Upper lobe of left lung (tissue), 6 donors: ENCODE measurements at regions not wholly inside any gene's neighbourhood (a gene's known extent, or its start where the extent isn't known, plus 50 kb on each side); places are given as distances from the start of the nearest gene placed in this dataset.

Experiments used
- ATAC-seq, 2 donors: fragments of 200-7000 bp; cut with Tn5 transposase; one replicate each; pipeline ENCODE4 v1.9.1; 2022; ENCODE audit warnings: mild to moderate bottlenecking in 2 of 2, moderate library complexity in 2 of 2; ENCODE audit not compliant: low FRiP score in 2 of 2
- DNase-seq, 2 donors: peaks; one replicate each; pipeline ENCODE4 v3.0.0-alpha.2; 2019 to 2020
- H3K27ac ChIP-seq, 4 donors: fragments of 200-600 bp; sonication (generic); one replicate each; pipeline ENCODE4 v1.5.1; 2016 to 2019
- H3K27me3 ChIP-seq, 4 donors: fragments of 200-600 bp; sonication (generic); one replicate each; pipeline ENCODE4 v1.5.1; 2017 to 2019
- H3K36me3 ChIP-seq, 4 donors: fragments of 200-600 bp; sonication (generic); one replicate each; pipeline ENCODE4 v1.5.1; 2016 to 2019
- H3K4me1 ChIP-seq, 4 donors: fragments of 200-600 bp; sonication (generic); one replicate each; pipeline ENCODE4 v1.5.1; 2018 to 2019
- H3K4me3 ChIP-seq, 4 donors: fragments of 200-600 bp; sonication (generic); one replicate each; pipeline ENCODE4 v1.5.1; 2017 to 2019; ENCODE audit warnings: mild to moderate bottlenecking in 2 of 4, moderate library complexity in 1 of 4
- H3K9me3 ChIP-seq, 4 donors: fragments of 200-600 bp; sonication (generic); one replicate each; pipeline ENCODE4 v1.5.1; 2018 to 2019
- CTCF ChIP-seq, 6 experiments: fragments of 450-650 bp in 4 of 6; fragments of 200-600 bp in 2 of 6; sonication (generic) in 2 of 6; IDR thresholded peaks; one replicate each; pipeline ENCODE4 v1.5.1; 2016 to 2019; ENCODE audit warnings: antibody characterized with exemption in 6 of 6
- EP300 ChIP-seq, 4 donors: sonication (generic); formaldehyde crosslinking; IDR thresholded peaks; one replicate each; pipeline ENCODE4 v1.5.1; 2017; ENCODE audit warnings: antibody characterized with exemption in 4 of 4, control low read depth in 2 of 4
- POLR2A ChIP-seq, 4 donors: fragments of 450-650 bp; IDR thresholded peaks; one replicate each; pipeline ENCODE4 v1.5.1; 2016 to 2017; ENCODE audit warnings: antibody characterized with exemption in 4 of 4, mild to moderate bottlenecking in 2 of 4
- POLR2AphosphoS5 ChIP-seq, 2 donors: sonication (generic); formaldehyde crosslinking; IDR thresholded peaks; one replicate each; pipeline ENCODE4 v1.5.1; 2017; ENCODE audit warnings: antibody characterized with exemption in 2 of 2
- WGBS, 2 donors: methylation state at CpG; one replicate each; pipeline ENCODE4 v1.1.5; 2017 to 2018; 5-methylcytosine and 5-hydroxymethylcytosine counted together
- donor health status: DM: no; HTN: no; CAD: no; lungs with moderate emphysema.
- donor health status: DM: no; HTN: yes; CAD: no; lungs with severe emphysema.

- Histone ChIP-seq H3K27ac (no peak overlapping the region), H3K36me3 (no peaks in the 10 kb centered on the region), H3K4me1 (no peaks in the 10 kb centered on the region), H3K9me3 (no peaks in the 10 kb centered on the region), H3K27me3 (no peaks in the 10 kb centered on the region), H3K4me3 (no peak overlapping the region)
- TF ChIP-seq EP300 (IDR thresholded peaks at IDR 0.05): no peak
- no peak for TF ChIP-seq POLR2A (IDR thresholded peaks at IDR 0.05)
- TF ChIP-seq CTCF (IDR thresholded peaks at IDR 0.05): no peak
- no peak for TF ChIP-seq POLR2AphosphoS5 (IDR thresholded peaks at IDR 0.05)
- 49 to 54% methylated on average over 1 of the region's 1 CpG for WGBS, 2 donors
- no peak for ATAC-seq
- DNase-seq: no peak
Observed at GRCh38 chr9:103430469-103430868, 435.3 kb downstream of the CYLC2 start.

- Histone ChIP-seq H3K36me3 (no peaks in the 10 kb centered on the region), H3K4me3 (no peak overlapping the region), H3K9me3 (no peaks in the 10 kb centered on the region), H3K27me3 (no peaks in the 10 kb centered on the region), H3K27ac (no peak overlapping the region), H3K4me1 (no peaks in the 10 kb centered on the region)
- DNase-seq: no peak
- TF ChIP-seq POLR2A (IDR thresholded peaks at IDR 0.05) (no peak), EP300 (IDR thresholded peaks at IDR 0.05) (no peak), POLR2AphosphoS5 (IDR thresholded peaks at IDR 0.05) (no peak), CTCF (IDR thresholded peaks at IDR 0.05) (no peak)
- no peak for ATAC-seq
Observed at GRCh38 chr9:103431809-103432208, 436.7 kb downstream of the CYLC2 start.

GRCh38 chr9:103444176-103444575, 449.0 kb downstream of the CYLC2 start:
- Histone ChIP-seq H3K36me3 (no peaks in the 10 kb centered on the region), H3K4me1 (no peaks in the 10 kb centered on the region), H3K27ac (no peak overlapping the region), H3K27me3 (no peaks in the 10 kb centered on the region), H3K9me3 (no peaks in the 10 kb centered on the region), H3K4me3 (no peak overlapping the region)
- 32 to 43% methylated on average over 2 of the region's 2 CpGs for WGBS, 2 donors
- DNase-seq: no peak
- TF ChIP-seq EP300 (IDR thresholded peaks at IDR 0.05): no peak
- TF ChIP-seq CTCF (IDR thresholded peaks at IDR 0.05): no peak
- no peak for TF ChIP-seq POLR2AphosphoS5 (IDR thresholded peaks at IDR 0.05)
- no peak for TF ChIP-seq POLR2A (IDR thresholded peaks at IDR 0.05)
- no peak for ATAC-seq

GRCh38 chr9:103458826-103459225, 463.7 kb downstream of the CYLC2 start:
- WGBS, 2 donors: 86% methylated on average over 2 of the region's 2 CpGs
- no peaks in the 10 kb centered on the region for H3K36me3 ChIP-seq
- no peak for TF ChIP-seq POLR2A (IDR thresholded peaks at IDR 0.05)
- TF ChIP-seq POLR2AphosphoS5 (IDR thresholded peaks at IDR 0.05): no peak
- TF ChIP-seq CTCF (IDR thresholded peaks at IDR 0.05): no peak

GRCh38 chr9:103471241-103471640, 476.1 kb downstream of the CYLC2 start:
- Histone ChIP-seq H3K36me3 (no peaks in the 10 kb centered on the region), H3K27me3 (no peaks in the 10 kb centered on the region), H3K4me3 (no peak overlapping the region), H3K9me3 (peaks cover 0 to 3% (median 0%) of the 10 kb centered on the region in 4 donors), H3K4me1 (no peaks in the 10 kb centered on the region), H3K27ac (no peak overlapping the region)
- DNase-seq (no peak), ATAC-seq (no peak)
- TF ChIP-seq EP300 (IDR thresholded peaks at IDR 0.05): no peak
- TF ChIP-seq POLR2A (IDR thresholded peaks at IDR 0.05): no peak
- TF ChIP-seq POLR2AphosphoS5 (IDR thresholded peaks at IDR 0.05): no peak
- TF ChIP-seq CTCF (IDR thresholded peaks at IDR 0.05): no peak
- 85 to 97% methylated on average over 5 of the region's 5 CpGs for WGBS, 2 donors

More at GRCh38 chr9:103458826-103459225, 463.7 kb downstream of the CYLC2 start:
- H3K4me1 ChIP-seq: no peaks in the 10 kb centered on the region
- peaks cover 0 to 5% (median 0%) of the 10 kb centered on the region in 4 donors for H3K9me3 ChIP-seq
- no peak for DNase-seq
- no peaks in the 10 kb centered on the region for H3K27me3 ChIP-seq
- no peak overlapping the region for H3K27ac ChIP-seq
- ATAC-seq: no peak
- no peak overlapping the region for H3K4me3 ChIP-seq
